Fibroblast of pulmonary artery (primary cell): ENCODE measurements at regions not wholly inside any gene's neighbourhood (a gene's known extent, or its start where the extent isn't known, plus 50 kb on each side); places are given as distances from the start of the nearest gene placed in this dataset.

Source experiments
- DNase-seq: peaks from one replicate; pipeline ENCODE4 v3.0.0-alpha.2; 2010; ENCODE audit warnings: low read depth
- H3K4me3 ChIP-seq: replicated peaks from 2 replicates; pipeline ENCODE4 v1.5.1; 2011; ENCODE audit warnings: low read depth, mild to moderate bottlenecking, control low read depth, low read length, moderate library complexity
- CTCF ChIP-seq: IDR thresholded peaks from 2 replicates; pipeline ENCODE4 v1.5.1; 2011; ENCODE audit warnings: mild to moderate bottlenecking, control low read depth, low read length, inconsistent platforms; ENCODE audit errors: missing control alignments

GRCh38 chr4:4730249-4730648 is 129.2 kb upstream of the MSX1 start:
- TF ChIP-seq CTCF, result no peak
- H3K4me3 ChIP-seq, result no peak overlapping the region
- DNase-seq, result no peak

- H3K4me3 ChIP-seq, result no peak overlapping the region
- DNase-seq, result no peak
- no peak for TF ChIP-seq CTCF
These were observed 130.3 kb upstream of the MSX1 start for GRCh38 chr4:4729206-4729605.

GRCh38 chr4:4727536-4727935 is 131.9 kb upstream of the MSX1 start:
- H3K4me3 ChIP-seq, result no peak overlapping the region
- no peak for TF ChIP-seq CTCF
- DNase-seq, result no peak

- DNase-seq, result no peak
- TF ChIP-seq CTCF, result peak; percentile 20
- H3K4me3 ChIP-seq, result no peak overlapping the region
These were observed 133.4 kb upstream of the MSX1 start for GRCh38 chr4:4726051-4726450.

- TF ChIP-seq CTCF, result no peak
- H3K4me3 ChIP-seq, result no peak overlapping the region
- no peak for DNase-seq
These were observed 135.1 kb upstream of the MSX1 start for GRCh38 chr4:4724321-4724720.

- no peak for TF ChIP-seq CTCF
- no peak overlapping the region for H3K4me3 ChIP-seq
- no peak for DNase-seq
These were observed 137.8 kb upstream of the MSX1 start for GRCh38 chr4:4721636-4722035.

GRCh38 chr4:4720646-4721045 is 138.8 kb upstream of the MSX1 start:
- no peak for DNase-seq
- no peak overlapping the region for H3K4me3 ChIP-seq
- no peak for TF ChIP-seq CTCF
